IPS-20b (cell line): ENCODE measurements at regions not wholly inside any gene's neighbourhood (a gene's known extent, or its start where the extent isn't known, plus 50 kb on each side); places are given as distances from the start of the nearest gene placed in this dataset.
"Not testable (repeated sequence)": the region's sequence is repeated elsewhere in the genome, so short reads cannot be mapped to it uniquely, and the experiment has no call there.

Experiments used
- H3K27ac ChIP-seq: one replicate; pipeline ENCODE4 v1.5.1; 2013; ENCODE audit warnings: low read length
- H3K27me3 ChIP-seq: 2 replicates; pipeline ENCODE4 v1.6.1; 2013; ENCODE audit warnings: mild to moderate bottlenecking, low read length, inconsistent platforms; ENCODE audit not compliant: insufficient read depth
- H3K36me3 ChIP-seq: 2 replicates; pipeline ENCODE4 v1.6.1; 2013; ENCODE audit warnings: low read depth, mild to moderate bottlenecking, inconsistent platforms, low read length, moderate library complexity; ENCODE audit not compliant: insufficient read depth
- H3K4me1 ChIP-seq: 2 replicates; pipeline ENCODE4 v1.6.1; 2013; ENCODE audit warnings: mild to moderate bottlenecking, control low read depth, inconsistent platforms, low read length, moderate library complexity; ENCODE audit not compliant: insufficient read depth
- H3K4me3 ChIP-seq: 2 replicates; pipeline ENCODE4 v1.5.1; 2013; ENCODE audit warnings: mild to moderate bottlenecking, low read length, inconsistent platforms
- H3K9ac ChIP-seq: 2 replicates; pipeline ENCODE4 v1.6.1; 2013; ENCODE audit warnings: low read depth, mild to moderate bottlenecking, inconsistent platforms, low read length, moderate library complexity
- H3K9me3 ChIP-seq: 2 replicates; pipeline ENCODE4 v1.6.1; 2013; ENCODE audit warnings: mild to moderate bottlenecking, low read depth, low read length, inconsistent platforms; ENCODE audit not compliant: insufficient read depth

- no peak overlapping the region for H3K27ac ChIP-seq
- no peaks in the 10 kb centered on the region for H3K27me3 ChIP-seq
- H3K4me3 ChIP-seq = no peak overlapping the region
- H3K9ac ChIP-seq = no peak overlapping the region
- H3K4me1 ChIP-seq = no peaks in the 10 kb centered on the region
- no peaks in the 10 kb centered on the region for H3K9me3 ChIP-seq
- no peaks in the 10 kb centered on the region for H3K36me3 ChIP-seq
These were observed 598.6 kb downstream of the SH2D4B start for GRCh38 chr10:81136261-81136660.

GRCh38 chr10:81145975-81146374 lies 608.3 kb downstream of the SH2D4B start:
- Histone ChIP-seq H3K9ac (no peak overlapping the region), H3K4me3 (no peak overlapping the region)

GRCh38 chr10:81146436-81146835 lies 608.7 kb downstream of the SH2D4B start:
- Histone ChIP-seq H3K9ac (no peak overlapping the region), H3K27ac (no peak overlapping the region), H3K27me3 (no peaks in the 10 kb centered on the region), H3K4me1 (no peaks in the 10 kb centered on the region), H3K9me3 (no peaks in the 10 kb centered on the region), H3K4me3 (no peak overlapping the region), H3K36me3 (no peaks in the 10 kb centered on the region)

More at GRCh38 chr10:81145975-81146374, 608.3 kb downstream of the SH2D4B start:
- Histone ChIP-seq H3K27ac (no peak overlapping the region), H3K27me3 (no peaks in the 10 kb centered on the region), H3K36me3 (no peaks in the 10 kb centered on the region), H3K9me3 (no peaks in the 10 kb centered on the region), H3K4me1 (no peaks in the 10 kb centered on the region)

GRCh38 chr10:81152656-81153055 lies 615.0 kb downstream of the SH2D4B start:
- no peak overlapping the region for H3K4me3 ChIP-seq
- H3K9me3 ChIP-seq = no peaks in the 10 kb centered on the region
- H3K9ac ChIP-seq = no peak overlapping the region
- no peak overlapping the region for H3K27ac ChIP-seq
- no peaks in the 10 kb centered on the region for H3K4me1 ChIP-seq
- no peaks in the 10 kb centered on the region for H3K27me3 ChIP-seq
- H3K36me3 ChIP-seq = no peaks in the 10 kb centered on the region

GRCh38 chr10:81157681-81158080 lies 620.0 kb downstream of the SH2D4B start:
- no peak overlapping the region for H3K4me3 ChIP-seq
- no peak overlapping the region for H3K27ac ChIP-seq
- H3K9me3 ChIP-seq = no peaks in the 10 kb centered on the region

GRCh38 chr10:81177651-81178244 lies 640.0 kb downstream of the SH2D4B start:
- peaks cover 16% of the 10 kb centered on the region; the same call in 1 of the 2 replicates for H3K9me3 ChIP-seq

More at GRCh38 chr10:81157681-81158080, 620.0 kb downstream of the SH2D4B start:
- H3K36me3 ChIP-seq = no peaks in the 10 kb centered on the region
- H3K27me3 ChIP-seq = no peaks in the 10 kb centered on the region
- no peaks in the 10 kb centered on the region for H3K4me1 ChIP-seq
- no peak overlapping the region for H3K9ac ChIP-seq

GRCh38 chr10:81179324-81179723 lies 641.6 kb downstream of the SH2D4B start:
- no peak overlapping the region for H3K9ac ChIP-seq
- no peaks in the 10 kb centered on the region for H3K27me3 ChIP-seq
- peaks cover 16% of the 10 kb centered on the region; the same call in 1 of the 2 replicates for H3K9me3 ChIP-seq
- H3K4me3 ChIP-seq = no peak overlapping the region
- H3K27ac ChIP-seq = no peak overlapping the region
- H3K36me3 ChIP-seq = no peaks in the 10 kb centered on the region
- no peaks in the 10 kb centered on the region for H3K4me1 ChIP-seq

More at GRCh38 chr10:81177651-81178244, 640.0 kb downstream of the SH2D4B start:
- Histone ChIP-seq H3K9ac (no peak overlapping the region), H3K27me3 (no peaks in the 10 kb centered on the region), H3K27ac (no peak overlapping the region), H3K36me3 (no peaks in the 10 kb centered on the region), H3K4me1 (no peaks in the 10 kb centered on the region), H3K4me3 (no peak overlapping the region)

GRCh38 chr10:81179805-81180452 lies 642.2 kb downstream of the SH2D4B start:
- H3K9me3 ChIP-seq = peaks cover 16% of the 10 kb centered on the region; the same call in 1 of the 2 replicates
- no peak overlapping the region for H3K27ac ChIP-seq
- no peaks in the 10 kb centered on the region for H3K4me1 ChIP-seq
- H3K27me3 ChIP-seq = no peaks in the 10 kb centered on the region
- H3K9ac ChIP-seq = no peak overlapping the region
- H3K36me3 ChIP-seq = no peaks in the 10 kb centered on the region
- no peak overlapping the region for H3K4me3 ChIP-seq

GRCh38 chr10:81182296-81182695 lies 644.6 kb downstream of the SH2D4B start:
- Histone ChIP-seq H3K4me3 (no peak overlapping the region), H3K27me3 (no peaks in the 10 kb centered on the region), H3K4me1 (no peaks in the 10 kb centered on the region), H3K27ac (no peak overlapping the region), H3K9me3 (peaks cover 9% of the 10 kb centered on the region; the same call in 1 of the 2 replicates), H3K36me3 (no peaks in the 10 kb centered on the region), H3K9ac (no peak overlapping the region)

- H3K27ac ChIP-seq = no peak overlapping the region
- H3K36me3 ChIP-seq = no peaks in the 10 kb centered on the region
- H3K4me3 ChIP-seq = no peak overlapping the region
- H3K9me3 ChIP-seq = no peaks in the 10 kb centered on the region
- H3K4me1 ChIP-seq = 0 out of 2 replicates have a peak, but pooled peaks cover 3% of the 10 kb centered on the region
- no peaks in the 10 kb centered on the region for H3K27me3 ChIP-seq
- H3K9ac ChIP-seq = no peak overlapping the region
These were observed 654.6 kb downstream of the SH2D4B start for GRCh38 chr10:81192221-81192788.

- Histone ChIP-seq H3K27me3 (no peaks in the 10 kb centered on the region), H3K9me3 (no peaks in the 10 kb centered on the region), H3K9ac (no peak overlapping the region), H3K27ac (no peak overlapping the region), H3K4me3 (no peak overlapping the region), H3K36me3 (no peaks in the 10 kb centered on the region), H3K4me1 (0 out of 2 replicates have a peak, but pooled peaks cover 3% of the 10 kb centered on the region)
These were observed 663.1 kb downstream of the SH2D4B start for GRCh38 chr10:81200801-81201200.

- not testable (repeated sequence) for H3K4me1 ChIP-seq, H3K27ac ChIP-seq
These were observed 667.6 kb upstream of the NRG3 start for GRCh38 chr10:81207359-81207758.

More at GRCh38 chr10:81207359-81207758, 667.6 kb upstream of the NRG3 start:
- not testable (repeated sequence) for H3K9ac ChIP-seq, H3K27me3 ChIP-seq, H3K36me3 ChIP-seq, H3K9me3 ChIP-seq, H3K4me3 ChIP-seq
